ENCODE measurements at regions not wholly inside any gene's neighbourhood (a gene's known extent, or its start where the extent isn't known, plus 50 kb on each side); places are given as distances from the start of the nearest gene placed in this dataset.

DNA sequence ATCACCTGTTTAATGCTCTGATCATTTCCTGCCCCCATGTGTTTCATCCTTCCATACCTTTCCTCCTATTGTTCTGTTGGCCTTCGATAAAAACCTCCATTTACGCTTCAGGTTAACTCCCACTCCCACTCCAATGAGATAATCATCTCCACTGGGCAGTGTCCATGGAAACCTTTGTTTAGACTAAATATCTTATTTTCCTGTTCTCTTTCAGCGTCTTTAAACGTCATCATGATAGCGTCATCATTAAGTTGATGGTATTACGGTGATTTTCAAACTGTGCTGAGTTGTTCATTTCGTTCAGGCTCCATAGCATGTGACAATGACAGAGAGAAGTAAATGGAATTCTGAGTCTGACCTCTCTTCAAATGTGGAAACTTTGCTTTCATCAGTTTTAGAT lies 970.5 kb upstream of the SLC35B3 start:
- TF ChIP-seq NFIC (IDR thresholded peaks at IDR 0.05) = no peak
- TF ChIP-seq YY1 (IDR thresholded peaks at IDR 0.05; ENCODE audit: low read depth) = no peak
- TF ChIP-seq, protein P1, sequence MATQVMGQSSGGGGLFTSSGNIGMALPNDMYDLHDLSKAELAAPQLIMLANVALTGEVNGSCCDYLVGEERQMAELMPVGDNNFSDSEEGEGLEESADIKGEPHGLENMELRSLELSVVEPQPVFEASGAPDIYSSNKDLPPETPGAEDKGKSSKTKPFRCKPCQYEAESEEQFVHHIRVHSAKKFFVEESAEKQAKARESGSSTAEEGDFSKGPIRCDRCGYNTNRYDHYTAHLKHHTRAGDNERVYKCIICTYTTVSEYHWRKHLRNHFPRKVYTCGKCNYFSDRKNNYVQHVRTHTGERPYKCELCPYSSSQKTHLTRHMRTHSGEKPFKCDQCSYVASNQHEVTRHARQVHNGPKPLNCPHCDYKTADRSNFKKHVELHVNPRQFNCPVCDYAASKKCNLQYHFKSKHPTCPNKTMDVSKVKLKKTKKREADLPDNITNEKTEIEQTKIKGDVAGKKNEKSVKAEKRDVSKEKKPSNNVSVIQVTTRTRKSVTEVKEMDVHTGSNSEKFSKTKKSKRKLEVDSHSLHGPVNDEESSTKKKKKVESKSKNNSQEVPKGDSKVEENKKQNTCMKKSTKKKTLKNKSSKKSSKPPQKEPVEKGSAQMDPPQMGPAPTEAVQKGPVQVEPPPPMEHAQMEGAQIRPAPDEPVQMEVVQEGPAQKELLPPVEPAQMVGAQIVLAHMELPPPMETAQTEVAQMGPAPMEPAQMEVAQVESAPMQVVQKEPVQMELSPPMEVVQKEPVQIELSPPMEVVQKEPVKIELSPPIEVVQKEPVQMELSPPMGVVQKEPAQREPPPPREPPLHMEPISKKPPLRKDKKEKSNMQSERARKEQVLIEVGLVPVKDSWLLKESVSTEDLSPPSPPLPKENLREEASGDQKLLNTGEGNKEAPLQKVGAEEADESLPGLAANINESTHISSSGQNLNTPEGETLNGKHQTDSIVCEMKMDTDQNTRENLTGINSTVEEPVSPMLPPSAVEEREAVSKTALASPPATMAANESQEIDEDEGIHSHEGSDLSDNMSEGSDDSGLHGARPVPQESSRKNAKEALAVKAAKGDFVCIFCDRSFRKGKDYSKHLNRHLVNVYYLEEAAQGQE (IDR thresholded peaks at IDR 0.05; ENCODE audit: low read depth) = no peak
- TF ChIP-seq RAD21 (IDR thresholded peaks at IDR 0.05; ENCODE audit: low read depth) = no peak

All from Ishikawa (cell line).